ENCODE measurements at regions not wholly inside any gene's neighbourhood (a gene's known extent, or its start where the extent isn't known, plus 50 kb on each side); places are given as distances from the start of the nearest gene placed in this dataset.

- Histone ChIP-seq H3K79me1 (ENCODE audit: insufficient read depth, low read depth, low read length, poor library complexity, severe bottlenecking) (no peaks in the 10 kb centered on the region), H3K4ac (ENCODE audit: low read depth, low read length) (no peak overlapping the region), H3K23ac (ENCODE audit: insufficient read length, low read depth, low read length) (no peak overlapping the region), H3K27ac (ENCODE audit: insufficient read length, low read depth, low read length) (no peak overlapping the region), H3K4me2 (ENCODE audit: insufficient read depth, insufficient read length, low read length) (no peak overlapping the region), H3K14ac (ENCODE audit: insufficient read depth, low read length) (no peak overlapping the region), H3K9me3 (ENCODE audit: control insufficient read depth, low read depth, low read length) (no peaks in the 10 kb centered on the region), H4K91ac (ENCODE audit: insufficient read length, low read depth, low read length) (no peak overlapping the region), H3T11ph (ENCODE audit: low read length) (no peak overlapping the region), H3K23me2 (ENCODE audit: insufficient read length, low read depth, low read length, poor library complexity, severe bottlenecking) (no peaks in the 10 kb centered on the region), H2BK120ac (ENCODE audit: low read depth, low read length, poor library complexity, severe bottlenecking) (no peak overlapping the region), H3K56ac (ENCODE audit: insufficient read length, low read depth, low read length) (no peak overlapping the region), H2AFZ (ENCODE audit: low read length) (no peak overlapping the region), H3K9ac (ENCODE audit: extremely low read depth, insufficient read length, low read length) (no peak overlapping the region), H2BK12ac (ENCODE audit: insufficient read length, low read depth, low read length) (no peak overlapping the region), H4K8ac (replicated peaks; ENCODE audit: insufficient read length, low read depth, low read length) (no peak overlapping the region), H3K27me3 (ENCODE audit: insufficient read depth, low read length) (no peaks in the 10 kb centered on the region; the same call in 1 of the 2 replicates), H2AK5ac (ENCODE audit: insufficient read length, low read length) (no peak overlapping the region), H3K4me1 (ENCODE audit: insufficient read depth, low read length) (peaks cover 1% of the 10 kb centered on the region; the same call in 1 of the 2 replicates), H4K5ac (ENCODE audit: insufficient read length, low read depth, low read length) (no peak overlapping the region), H2BK5ac (ENCODE audit: insufficient read length, low read length) (no peak overlapping the region), H3K79me2 (ENCODE audit: insufficient read depth, low read length) (no peaks in the 10 kb centered on the region), H2BK20ac (ENCODE audit: low read depth, low read length, poor library complexity, severe bottlenecking) (no peak overlapping the region), H2BK15ac (ENCODE audit: low read depth, low read length) (no peak overlapping the region), H4K20me1 (ENCODE audit: control insufficient read depth, insufficient read depth, insufficient read length) (no peaks in the 10 kb centered on the region), H3K18ac (ENCODE audit: insufficient read length, low read depth, low read length) (no peak overlapping the region)
- H3K27me3 Mint-ChIP-seq (ENCODE audit: low read depth): peaks cover 3% of the 10 kb centered on the region
- no CpG with 5 or more reads among the region's 1 CpG for WGBS (ENCODE audit: extremely low coverage, insufficient read length, low lambda C conversion rate)
- peaks cover 0 to 11% (median 1%) of the 10 kb centered on the region in 3 experiments; a peak in 2 of 7 replicates for H3K36me3 Mint-ChIP-seq (ENCODE audit: insufficient read depth in 1 of 3, low read depth in 3 of 3)
- H3K9me3 Mint-ChIP-seq: peaks cover 3 to 15% of the 10 kb centered on the region in 2 experiments; a peak in 4 of 5 replicates
- no peak for DNase-seq
- H3K4me3 Mint-ChIP-seq: no peak overlapping the region
- H3K27ac Mint-ChIP-seq: no peak overlapping the region
- no peak for TF ChIP-seq CTCF (conservative IDR thresholded peaks at IDR 0.05)
- H3K4me1 Mint-ChIP-seq: peaks cover 11 to 15% of the 10 kb centered on the region in 2 experiments
These were observed 140.5 kb upstream of the UBE2E2 start for GRCh38 chr3:23062582-23062981.
